ENCODE measurements at regions not wholly inside any gene's neighbourhood (a gene's known extent, or its start where the extent isn't known, plus 50 kb on each side); places are given as distances from the start of the nearest gene placed in this dataset.

DNA sequence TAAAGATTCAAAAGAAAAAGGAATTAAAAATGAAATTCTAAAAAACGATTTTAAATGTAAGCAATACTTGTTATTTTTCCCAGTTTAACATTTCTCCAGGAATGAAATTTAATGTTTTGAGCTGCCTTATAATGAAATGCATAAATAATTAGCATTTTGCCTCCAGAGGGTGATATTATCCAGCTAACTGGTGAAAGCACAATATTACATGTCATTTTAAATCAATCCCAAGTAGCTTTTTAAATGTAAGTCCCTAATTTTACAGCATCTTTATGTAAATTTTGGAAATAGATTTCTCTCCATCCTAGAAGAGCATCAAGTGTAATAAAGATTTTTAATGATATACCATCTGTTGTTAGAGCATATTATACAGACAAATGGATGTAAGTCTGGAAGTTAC is 139.1 kb upstream of the P2RY1 start:
- H3K4me1 ChIP-seq (ENCODE audit: insufficient read depth, low read length), result no peaks in the 10 kb centered on the region
- H3K27me3 ChIP-seq (ENCODE audit: insufficient read depth, low read length), result no peaks in the 10 kb centered on the region
- H3K4me3 ChIP-seq (ENCODE audit: low read length), result no peak overlapping the region
- H3K9me3 ChIP-seq (ENCODE audit: low read length), result no peaks in the 10 kb centered on the region
- no peak overlapping the region for H2AFZ ChIP-seq (ENCODE audit: low read depth, low read length)
- no peaks in the 10 kb centered on the region for H3K36me3 ChIP-seq (ENCODE audit: insufficient read depth, low read length)

- Histone ChIP-seq H2AFZ (ENCODE audit: low read depth, low read length) (no peak overlapping the region), H3K4me1 (ENCODE audit: insufficient read depth, low read length) (no peaks in the 10 kb centered on the region), H3K4me3 (ENCODE audit: low read length) (no peak overlapping the region), H3K9me3 (ENCODE audit: low read length) (no peaks in the 10 kb centered on the region), H3K27me3 (ENCODE audit: insufficient read depth, low read length) (no peaks in the 10 kb centered on the region), H3K36me3 (ENCODE audit: insufficient read depth, low read length) (no peaks in the 10 kb centered on the region)
These were observed 138.0 kb upstream of the P2RY1 start for GRCh38 chr3:152696962-152697361.

- Histone ChIP-seq H3K27me3 (ENCODE audit: insufficient read depth, low read length) (no peaks in the 10 kb centered on the region), H3K9me3 (ENCODE audit: low read length) (no peaks in the 10 kb centered on the region), H3K4me1 (ENCODE audit: insufficient read depth, low read length) (no peaks in the 10 kb centered on the region)
These were observed 131.6 kb upstream of the P2RY1 start for GRCh38 chr3:152703245-152703890.

GRCh38 chr3:152706991-152707713 is 127.8 kb upstream of the P2RY1 start:
- Histone ChIP-seq H3K4me3 (ENCODE audit: low read length) (no peak overlapping the region), H2AFZ (ENCODE audit: low read depth, low read length) (no peak overlapping the region), H3K27me3 (ENCODE audit: insufficient read depth, low read length) (no peaks in the 10 kb centered on the region)

More at GRCh38 chr3:152703245-152703890, 131.6 kb upstream of the P2RY1 start:
- Histone ChIP-seq H2AFZ (ENCODE audit: low read depth, low read length) (no peak overlapping the region), H3K4me3 (ENCODE audit: low read length) (no peak overlapping the region), H3K36me3 (ENCODE audit: insufficient read depth, low read length) (no peaks in the 10 kb centered on the region)

DNA sequence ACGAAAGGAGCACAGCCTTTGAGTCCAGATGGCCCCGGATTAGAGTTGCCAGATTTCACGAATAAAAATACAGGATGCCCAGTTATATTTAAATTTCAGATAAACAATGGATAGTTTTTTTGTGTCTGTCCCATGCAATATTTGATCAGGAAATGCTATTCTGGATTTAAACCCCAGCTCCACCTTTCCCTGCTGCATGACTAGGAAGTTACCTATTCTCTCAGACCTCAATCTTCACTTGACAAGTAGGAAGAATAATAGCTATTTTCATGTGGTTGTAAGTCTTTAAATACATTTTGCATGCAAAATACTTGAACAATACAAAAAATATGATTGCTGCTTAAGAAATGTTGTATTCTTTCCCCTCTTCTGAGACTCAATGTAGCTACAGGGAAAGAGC is 125.3 kb upstream of the P2RY1 start:
- H3K36me3 ChIP-seq (ENCODE audit: insufficient read depth, low read length), result no peaks in the 10 kb centered on the region
- H3K4me1 ChIP-seq (ENCODE audit: insufficient read depth, low read length), result no peaks in the 10 kb centered on the region
- no peak overlapping the region for H3K4me3 ChIP-seq (ENCODE audit: low read length)
- no peaks in the 10 kb centered on the region for H3K9me3 ChIP-seq (ENCODE audit: low read length)
- no peaks in the 10 kb centered on the region for H3K27me3 ChIP-seq (ENCODE audit: insufficient read depth, low read length)
- no peak overlapping the region for H2AFZ ChIP-seq (ENCODE audit: low read depth, low read length)

More at GRCh38 chr3:152706991-152707713, 127.8 kb upstream of the P2RY1 start:
- Histone ChIP-seq H3K36me3 (ENCODE audit: insufficient read depth, low read length) (no peaks in the 10 kb centered on the region), H3K9me3 (ENCODE audit: low read length) (no peaks in the 10 kb centered on the region), H3K4me1 (ENCODE audit: insufficient read depth, low read length) (no peaks in the 10 kb centered on the region)

DNA sequence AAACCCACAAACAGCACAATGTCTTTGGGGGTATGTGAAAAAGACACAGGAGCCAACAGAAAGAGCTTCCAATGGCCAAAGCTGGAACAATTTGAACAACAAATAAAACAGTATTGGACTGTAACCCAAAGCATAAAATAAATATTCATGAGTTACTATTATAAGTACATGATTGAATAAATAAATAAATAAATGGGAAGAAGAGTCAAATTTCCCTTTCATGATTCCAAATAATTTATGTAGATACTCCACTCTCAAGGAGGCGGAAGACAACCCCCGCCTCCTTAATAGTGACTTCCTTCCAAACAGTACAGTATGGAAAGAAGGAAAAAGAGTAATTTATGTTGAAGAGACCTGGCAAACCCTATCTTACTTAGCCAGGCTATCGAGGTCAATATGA is 124.4 kb upstream of the P2RY1 start:
- no peak overlapping the region for H3K4me3 ChIP-seq (ENCODE audit: low read length)
- no peak overlapping the region for H2AFZ ChIP-seq (ENCODE audit: low read depth, low read length)
- no peaks in the 10 kb centered on the region for H3K9me3 ChIP-seq (ENCODE audit: low read length)
- H3K27me3 ChIP-seq (ENCODE audit: insufficient read depth, low read length), result no peaks in the 10 kb centered on the region
- no peaks in the 10 kb centered on the region for H3K36me3 ChIP-seq (ENCODE audit: insufficient read depth, low read length)
- H3K4me1 ChIP-seq (ENCODE audit: insufficient read depth, low read length), result no peaks in the 10 kb centered on the region

DNA sequence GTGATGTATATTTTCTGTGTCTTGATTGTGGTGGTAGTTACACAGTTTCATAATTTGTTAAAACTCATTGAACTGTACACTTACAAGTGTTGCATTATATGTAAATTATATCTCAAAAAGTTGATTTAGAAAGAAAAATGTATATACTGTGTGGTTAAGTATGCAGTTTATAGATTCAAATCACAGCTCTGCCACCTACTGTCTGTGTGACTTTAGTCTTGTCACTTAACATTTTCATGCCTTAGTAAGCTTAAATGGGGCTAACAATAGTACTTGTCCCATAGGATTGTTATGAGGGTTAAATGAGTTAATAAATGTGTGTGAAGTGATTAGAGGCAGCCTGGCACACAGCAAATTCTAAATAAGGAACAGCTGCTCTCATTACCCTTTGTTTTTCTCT is 120.9 kb upstream of the P2RY1 start:
- no peaks in the 10 kb centered on the region for H3K4me1 ChIP-seq (ENCODE audit: insufficient read depth, low read length)
- no peak overlapping the region for H2AFZ ChIP-seq (ENCODE audit: low read depth, low read length)
- no peaks in the 10 kb centered on the region for H3K27me3 ChIP-seq (ENCODE audit: insufficient read depth, low read length)
- no peak overlapping the region for H3K4me3 ChIP-seq (ENCODE audit: low read length)
- no peaks in the 10 kb centered on the region for H3K36me3 ChIP-seq (ENCODE audit: insufficient read depth, low read length)
- no peaks in the 10 kb centered on the region for H3K9me3 ChIP-seq (ENCODE audit: low read length)

GRCh38 chr3:152714507-152714906 is 120.4 kb upstream of the P2RY1 start:
- H3K4me3 ChIP-seq (ENCODE audit: low read length), result no peak overlapping the region
- no peaks in the 10 kb centered on the region for H3K9me3 ChIP-seq (ENCODE audit: low read length)
- H3K4me1 ChIP-seq (ENCODE audit: insufficient read depth, low read length), result peaks cover 2% of the 10 kb centered on the region

DNA sequence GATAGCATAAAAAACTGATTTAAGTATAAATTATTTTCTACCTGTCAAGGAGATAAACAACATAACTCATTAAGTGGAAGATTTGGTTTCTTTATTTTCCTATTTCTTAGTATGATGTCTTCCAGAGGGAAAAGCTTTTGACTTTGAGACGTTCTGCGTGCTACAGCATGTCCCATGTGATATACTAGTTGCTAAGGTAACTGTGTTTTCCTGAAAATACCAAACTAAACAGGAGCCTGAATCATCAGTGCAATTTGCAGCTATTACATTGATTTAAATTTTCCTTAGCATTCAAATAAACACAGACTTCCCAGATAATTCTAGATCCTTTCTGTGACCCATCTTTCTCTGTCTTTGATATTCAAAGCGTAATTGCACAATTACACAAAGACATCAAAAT is 117.7 kb upstream of the P2RY1 start:
- H3K9me3 ChIP-seq (ENCODE audit: low read length), result peaks cover 2% of the 10 kb centered on the region
- no peaks in the 10 kb centered on the region for H3K27me3 ChIP-seq (ENCODE audit: insufficient read depth, low read length)
- H3K36me3 ChIP-seq (ENCODE audit: insufficient read depth, low read length), result no peaks in the 10 kb centered on the region
- no peak overlapping the region for H3K4me3 ChIP-seq (ENCODE audit: low read length)
- H2AFZ ChIP-seq (ENCODE audit: low read depth, low read length), result no peak overlapping the region
- H3K4me1 ChIP-seq (ENCODE audit: insufficient read depth, low read length), result peaks cover 2% of the 10 kb centered on the region

More at GRCh38 chr3:152714507-152714906, 120.4 kb upstream of the P2RY1 start:
- Histone ChIP-seq H3K27me3 (ENCODE audit: insufficient read depth, low read length) (no peaks in the 10 kb centered on the region), H2AFZ (ENCODE audit: low read depth, low read length) (no peak overlapping the region), H3K36me3 (ENCODE audit: insufficient read depth, low read length) (no peaks in the 10 kb centered on the region)

DNA sequence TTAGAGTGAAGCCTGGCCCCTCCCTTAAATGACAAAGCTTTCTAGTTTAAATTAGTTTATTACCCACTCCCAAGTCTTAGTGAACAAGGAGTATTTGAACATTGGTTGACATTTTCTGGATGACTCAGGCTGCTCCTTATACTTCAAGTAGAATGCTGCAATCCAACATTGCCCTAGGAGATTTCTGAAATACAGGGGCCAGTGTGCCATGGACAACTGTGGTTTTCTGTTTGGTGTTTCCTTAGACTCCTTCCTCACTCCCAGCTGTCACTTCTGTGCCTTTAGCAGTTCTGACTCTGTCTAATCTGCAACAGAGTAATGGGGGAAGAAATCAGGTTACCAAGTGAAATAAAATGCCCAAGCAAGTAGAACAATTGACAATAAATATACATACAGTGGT is 116.1 kb upstream of the P2RY1 start:
- Histone ChIP-seq H3K36me3 (ENCODE audit: insufficient read depth, low read length) (no peaks in the 10 kb centered on the region), H2AFZ (ENCODE audit: low read depth, low read length) (no peak overlapping the region), H3K27me3 (ENCODE audit: insufficient read depth, low read length) (no peaks in the 10 kb centered on the region), H3K4me1 (ENCODE audit: insufficient read depth, low read length) (peaks cover 2% of the 10 kb centered on the region), H3K9me3 (ENCODE audit: low read length) (peaks cover 2% of the 10 kb centered on the region), H3K4me3 (ENCODE audit: low read length) (no peak overlapping the region)

DNA sequence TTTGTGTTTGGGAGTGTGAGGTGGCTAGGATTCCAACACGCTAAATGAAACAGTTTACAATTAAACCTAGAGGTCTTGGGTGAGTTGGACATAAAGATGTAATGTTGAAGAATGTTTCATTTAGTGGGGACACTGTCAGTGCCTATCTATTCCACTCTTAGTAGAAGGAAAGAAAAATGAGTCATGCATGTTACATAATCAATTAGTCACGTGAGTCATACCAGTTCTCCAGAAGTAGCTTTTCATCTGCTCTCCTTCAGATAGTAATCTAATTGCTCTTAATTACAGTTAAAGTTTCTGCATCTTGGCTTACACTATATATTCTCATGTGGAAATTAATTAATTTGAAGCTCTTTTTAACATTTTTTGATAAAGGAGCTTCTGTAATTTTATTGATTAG is 115.7 kb upstream of the P2RY1 start:
- Histone ChIP-seq H3K4me1 (ENCODE audit: insufficient read depth, low read length) (peaks cover 2% of the 10 kb centered on the region), H3K9me3 (ENCODE audit: low read length) (peaks cover 2% of the 10 kb centered on the region), H3K4me3 (ENCODE audit: low read length) (no peak overlapping the region), H3K36me3 (ENCODE audit: insufficient read depth, low read length) (no peaks in the 10 kb centered on the region), H3K27me3 (ENCODE audit: insufficient read depth, low read length) (no peaks in the 10 kb centered on the region), H2AFZ (ENCODE audit: low read depth, low read length) (no peak overlapping the region)

GRCh38 chr3:152720951-152721718 is 113.8 kb upstream of the P2RY1 start:
- H3K27me3 ChIP-seq (ENCODE audit: insufficient read depth, low read length), result no peaks in the 10 kb centered on the region
- H3K4me3 ChIP-seq (ENCODE audit: low read length), result no peak overlapping the region
- no peak overlapping the region for H2AFZ ChIP-seq (ENCODE audit: low read depth, low read length)
- peaks cover 2% of the 10 kb centered on the region for H3K9me3 ChIP-seq (ENCODE audit: low read length)
- H3K36me3 ChIP-seq (ENCODE audit: insufficient read depth, low read length), result no peaks in the 10 kb centered on the region
- peaks cover 2% of the 10 kb centered on the region for H3K4me1 ChIP-seq (ENCODE audit: insufficient read depth, low read length)

GRCh38 chr3:152724270-152724669 is 110.7 kb upstream of the P2RY1 start:
- Histone ChIP-seq H3K4me1 (ENCODE audit: insufficient read depth, low read length) (peaks cover 2% of the 10 kb centered on the region), H3K9me3 (ENCODE audit: low read length) (peaks cover 2% of the 10 kb centered on the region), H3K36me3 (ENCODE audit: insufficient read depth, low read length) (no peaks in the 10 kb centered on the region), H2AFZ (ENCODE audit: low read depth, low read length) (no peak overlapping the region), H3K4me3 (ENCODE audit: low read length) (no peak overlapping the region), H3K27me3 (ENCODE audit: insufficient read depth, low read length) (no peaks in the 10 kb centered on the region)
